GM23338 (cell line): ENCODE measurements at regions not wholly inside any gene's neighbourhood (a gene's known extent, or its start where the extent isn't known, plus 50 kb on each side); places are given as distances from the start of the nearest gene placed in this dataset.

Source experiments
- CREB1 ChIP-seq: fragments of 250-450 bp; sonication (Bioruptor Pico); IDR thresholded peaks from 2 replicates; pipeline ENCODE4 v1.5.0; 2020; ENCODE audit warnings: low read depth, mild to moderate bottlenecking, moderate library complexity
- CTCF ChIP-seq, 2 experiments: fragments of 200-600 bp in 1 of 2; sonication (generic) in 1 of 2; conservative IDR thresholded peaks; 2 replicates each; pipeline versions ENCODE4 v1.5.1 to v1.6.1; 2016 to 2017; ENCODE audit warnings: antibody characterized with exemption in 2 of 2, low read depth in 2 of 2, mild to moderate bottlenecking in 2 of 2, moderate library complexity in 1 of 2

DNA sequence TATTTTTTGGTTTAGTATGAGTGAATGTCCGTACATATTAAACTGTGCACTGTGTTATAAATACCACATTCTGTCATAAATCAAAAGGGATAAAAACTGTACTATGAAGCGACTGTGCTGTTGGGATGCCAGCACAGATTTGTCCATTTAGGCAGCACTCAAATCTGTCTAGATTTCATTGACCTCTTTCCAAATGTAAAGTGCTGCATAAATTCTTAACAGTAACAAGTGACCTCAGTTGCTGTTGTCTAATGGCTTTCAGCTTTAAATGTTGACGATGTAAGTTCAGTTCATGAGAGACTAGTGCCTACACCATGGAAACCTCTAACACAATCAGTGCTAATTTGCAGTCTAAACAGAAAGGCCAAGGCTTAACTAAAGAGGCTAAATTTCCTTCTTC lies 531.4 kb upstream of the LMO3 start:
- TF ChIP-seq CTCF (conservative IDR thresholded peaks at IDR 0.05; ENCODE audit: low read depth in 2 of 2) (no peak), CREB1 (CRISPR knock-in tag) (no peak)
